Inflammatory macrophage treated with lipopolysaccharide for 4 hours (primary cell): ENCODE measurements at regions not wholly inside any gene's neighbourhood (a gene's known extent, or its start where the extent isn't known, plus 50 kb on each side); places are given as distances from the start of the nearest gene placed in this dataset.

Experiments used
- DNase-seq: peaks from one replicate; pipeline ENCODE4 v3.0.0-alpha.2; 2020

DNA sequence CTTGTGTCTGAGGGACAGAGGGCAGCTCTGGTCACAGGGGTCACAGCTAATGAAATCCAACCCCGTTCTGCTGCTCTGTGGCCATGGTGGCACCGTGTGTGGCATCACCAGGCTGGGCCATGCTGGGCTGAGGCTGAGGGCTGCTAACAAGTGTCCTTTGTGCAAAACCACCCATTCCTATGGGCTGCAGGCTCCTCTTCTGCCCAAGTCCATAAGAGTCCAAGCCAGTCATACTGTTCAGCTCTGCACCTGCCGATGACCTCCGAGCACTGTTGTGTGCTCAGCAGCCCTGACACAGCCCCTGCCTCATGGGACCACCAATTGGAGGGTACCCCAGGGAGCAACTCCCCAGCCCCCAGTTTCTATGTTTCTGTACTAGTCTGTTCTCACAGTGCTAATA lies 133.1 kb downstream of the WDR11 start:
- DNase-seq, result no peak

DNA sequence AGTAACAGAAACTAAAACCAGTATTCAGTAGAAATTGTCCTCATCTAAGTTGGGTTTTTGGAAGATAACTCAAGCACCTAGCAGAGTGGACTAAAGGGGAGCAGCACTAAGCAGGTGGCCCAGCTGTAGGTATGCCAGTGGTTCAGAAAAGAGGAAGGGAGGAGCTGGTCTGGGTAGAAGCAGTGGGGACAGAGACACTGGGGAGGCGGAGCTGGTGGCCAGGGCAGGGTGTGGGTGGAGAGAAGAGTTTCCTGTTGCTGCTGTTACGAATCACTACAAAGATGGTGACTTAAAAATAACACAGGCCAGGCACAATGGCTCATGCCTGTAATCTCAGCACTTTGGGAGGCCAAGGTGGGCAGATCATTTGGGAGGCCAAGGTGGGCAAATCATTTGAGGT lies 136.2 kb downstream of the WDR11 start:
- peak; percentile 18 for DNase-seq

DNA sequence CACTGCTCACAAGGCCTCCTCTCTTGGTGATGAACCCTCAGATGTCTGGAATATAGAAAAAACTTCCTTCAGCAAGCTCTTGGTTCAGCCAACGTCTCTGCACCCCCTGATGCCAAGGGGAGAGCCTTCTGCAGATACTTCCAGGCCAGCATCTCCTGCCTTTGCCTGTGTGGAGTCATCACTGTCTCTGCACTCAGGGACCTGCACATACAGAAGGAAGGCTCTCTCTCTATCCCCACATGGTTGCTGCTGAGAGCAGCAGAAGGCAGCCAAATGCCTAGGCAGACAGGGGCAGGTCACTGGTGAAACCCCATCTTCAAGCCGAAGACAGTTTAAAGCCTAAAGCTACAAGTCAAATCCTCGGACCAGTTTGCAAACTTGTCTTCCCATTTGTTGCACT lies 137.6 kb downstream of the WDR11 start:
- no peak for DNase-seq

DNA sequence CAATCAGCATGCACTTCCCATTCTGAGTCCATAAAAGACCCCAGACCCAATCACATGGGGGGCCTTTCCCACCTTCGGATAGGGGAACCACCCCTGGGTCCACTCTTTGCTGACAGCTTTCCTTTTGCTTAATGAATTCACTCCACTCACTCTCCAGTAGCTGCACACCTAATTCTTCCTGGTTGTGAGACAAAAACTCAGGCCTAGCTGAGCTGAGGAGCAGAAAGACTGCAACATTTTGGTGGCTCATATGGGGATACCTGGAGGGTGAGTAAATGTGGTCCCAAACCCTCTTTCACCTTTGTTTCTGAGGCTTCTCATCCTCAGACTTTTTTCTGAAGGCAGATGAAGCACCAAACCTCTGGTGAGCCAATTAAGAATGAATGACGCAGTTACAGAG lies 138.1 kb downstream of the WDR11 start:
- no peak for DNase-seq

DNA sequence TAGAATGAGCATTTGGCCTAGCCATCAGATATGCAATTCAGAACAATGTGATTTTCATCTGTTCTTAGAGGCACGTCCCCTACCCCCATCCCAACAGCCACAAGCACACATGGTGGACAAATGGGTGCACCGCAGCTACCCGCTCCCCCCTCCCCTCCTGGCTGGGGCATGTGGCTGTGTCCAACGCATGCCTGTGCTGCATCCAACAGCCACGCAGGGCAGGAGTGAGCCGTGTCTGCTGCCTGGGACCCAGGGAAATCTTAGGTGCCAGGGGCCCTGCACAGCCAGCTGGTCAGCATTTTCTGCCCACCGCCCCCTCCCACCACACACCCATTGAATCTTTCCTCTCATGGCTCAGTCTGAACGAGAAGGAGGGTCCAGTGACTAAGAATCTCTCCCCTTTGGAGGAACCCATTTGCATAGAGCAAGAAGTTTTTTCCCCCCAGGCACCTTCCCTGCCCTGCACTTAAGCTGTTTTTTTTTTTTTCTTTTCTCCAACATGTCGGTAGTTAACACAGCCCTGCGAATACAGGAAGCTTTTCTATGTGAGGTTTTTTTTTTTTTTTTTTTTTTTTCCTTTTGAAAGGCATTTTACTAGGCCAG lies 138.9 kb downstream of the WDR11 start:
- no peak for DNase-seq

DNA sequence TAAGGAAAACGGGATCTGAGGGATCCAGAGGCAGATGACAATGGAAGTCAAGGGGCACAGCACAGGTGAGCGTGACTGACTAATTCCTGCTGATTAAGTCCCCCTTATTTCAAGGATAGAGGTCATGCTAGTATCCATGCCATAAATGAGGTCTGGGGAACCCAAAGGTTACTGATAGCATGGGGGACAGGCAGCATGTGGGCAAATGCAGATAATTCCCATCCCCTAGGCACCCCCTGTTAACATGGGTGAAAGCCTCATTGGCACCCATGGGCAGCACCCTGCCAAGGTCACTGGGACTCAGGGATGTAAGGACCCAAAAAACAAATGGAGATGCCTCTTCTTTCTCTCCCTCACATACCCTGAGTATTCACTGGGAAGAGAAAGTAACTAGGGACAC lies 139.7 kb downstream of the WDR11 start:
- no peak for DNase-seq

DNA sequence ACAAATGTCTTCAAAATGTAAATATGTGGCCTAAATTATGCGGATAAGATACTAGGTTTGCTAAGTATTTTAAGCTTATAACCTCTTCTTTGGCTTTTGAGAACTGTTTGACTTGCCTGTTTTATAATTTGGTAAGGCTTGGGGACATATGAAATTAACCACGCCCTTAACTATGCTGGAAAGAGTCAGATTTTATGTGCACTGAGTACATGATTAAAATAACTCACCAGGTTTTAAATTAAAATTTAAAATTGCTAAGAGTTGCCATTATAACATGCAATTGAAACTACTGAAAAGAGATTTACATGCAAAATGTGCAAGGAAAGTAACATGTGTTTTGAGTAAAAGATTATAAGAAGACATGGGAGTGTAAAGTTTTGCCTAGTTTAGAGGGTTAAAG lies 141.9 kb downstream of the WDR11 start:
- no peak for DNase-seq

DNA sequence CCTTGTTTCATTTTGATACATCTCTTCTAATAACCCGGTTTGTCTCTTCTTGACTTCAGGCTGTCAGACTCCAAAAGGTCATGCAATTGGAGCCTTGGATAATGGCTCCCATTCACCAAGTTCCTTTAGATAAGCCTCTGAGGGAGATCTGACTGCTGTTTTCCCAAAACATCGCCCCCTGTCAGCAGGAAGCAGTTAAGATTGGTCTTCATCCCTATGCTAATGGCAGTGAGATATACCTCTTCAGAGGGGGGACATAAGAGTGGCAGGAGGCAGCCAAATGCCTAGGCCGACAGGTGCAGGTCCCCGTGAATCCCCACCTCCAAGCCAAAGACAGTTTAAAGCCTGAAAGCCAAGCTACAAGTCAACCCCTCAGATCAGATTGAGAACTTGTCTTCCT lies 144.6 kb downstream of the WDR11 start:
- DNase-seq, result no peak

DNA sequence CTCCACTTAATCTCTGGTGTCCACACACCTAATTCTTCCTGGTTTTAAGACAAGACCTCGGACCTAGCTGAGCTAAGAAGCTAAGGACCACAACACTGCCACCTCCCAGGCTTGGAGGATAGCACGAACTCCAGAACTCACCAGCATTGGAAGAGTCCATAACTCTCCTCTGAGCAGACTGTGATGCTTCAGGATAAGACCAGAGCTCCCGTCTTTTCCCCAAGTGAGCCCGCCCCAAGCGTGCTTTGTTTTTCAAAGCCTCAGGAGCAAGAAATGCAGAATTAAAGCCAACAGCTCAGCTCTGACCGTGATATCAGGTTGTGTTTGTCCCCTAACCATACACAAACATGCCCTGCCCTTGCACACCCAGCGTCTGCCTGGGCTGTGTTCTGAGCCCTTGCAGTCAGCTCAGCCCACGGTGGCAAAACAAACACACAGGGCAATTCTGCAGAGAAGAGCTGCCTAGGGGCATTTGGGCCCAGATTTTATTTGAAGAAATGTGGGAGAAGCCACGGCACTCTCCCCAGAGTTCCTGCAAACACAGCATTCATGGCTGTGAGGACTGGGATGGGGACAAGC lies 145.4 kb downstream of the WDR11 start:
- DNase-seq, result no peak

DNA sequence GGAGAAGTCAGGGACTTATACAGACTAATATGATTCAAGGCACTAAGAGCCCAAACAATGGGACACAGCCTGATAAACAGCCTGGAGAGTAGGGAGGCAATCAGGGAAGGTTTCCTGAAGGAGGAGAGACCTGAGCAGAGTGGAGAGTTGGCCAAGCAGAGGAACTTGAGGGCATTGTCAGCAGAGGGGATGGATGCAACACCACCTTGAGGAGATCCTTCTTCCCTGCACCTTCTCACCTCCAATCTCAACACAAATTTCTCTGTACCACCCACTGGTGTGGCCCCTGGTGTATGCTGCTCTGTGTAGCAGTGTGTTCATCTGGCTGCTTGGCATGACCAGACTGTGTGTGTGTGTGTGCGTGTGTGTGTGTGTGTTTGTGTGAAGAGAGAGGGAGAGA lies 146.2 kb downstream of the WDR11 start:
- no peak for DNase-seq

DNA sequence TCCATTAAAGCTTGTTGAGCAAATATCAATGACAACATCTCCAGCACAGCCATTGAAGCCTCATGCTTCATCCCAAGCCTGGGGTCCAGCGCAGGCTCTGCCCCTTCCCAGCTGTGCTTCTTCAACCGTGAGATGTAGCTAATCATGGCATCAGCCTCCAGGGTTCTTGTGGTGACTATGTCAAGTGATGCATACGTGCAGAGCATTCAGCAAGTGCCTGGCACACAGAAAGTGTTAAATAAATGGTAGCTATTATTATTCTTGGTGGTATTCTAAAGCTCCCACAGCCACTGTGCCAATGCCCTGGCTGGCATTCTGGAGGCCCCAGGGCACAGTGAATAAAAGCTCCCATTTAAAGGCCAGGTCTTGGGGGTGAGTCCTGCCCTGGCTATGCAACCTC lies 146.6 kb downstream of the WDR11 start:
- no peak for DNase-seq

DNA sequence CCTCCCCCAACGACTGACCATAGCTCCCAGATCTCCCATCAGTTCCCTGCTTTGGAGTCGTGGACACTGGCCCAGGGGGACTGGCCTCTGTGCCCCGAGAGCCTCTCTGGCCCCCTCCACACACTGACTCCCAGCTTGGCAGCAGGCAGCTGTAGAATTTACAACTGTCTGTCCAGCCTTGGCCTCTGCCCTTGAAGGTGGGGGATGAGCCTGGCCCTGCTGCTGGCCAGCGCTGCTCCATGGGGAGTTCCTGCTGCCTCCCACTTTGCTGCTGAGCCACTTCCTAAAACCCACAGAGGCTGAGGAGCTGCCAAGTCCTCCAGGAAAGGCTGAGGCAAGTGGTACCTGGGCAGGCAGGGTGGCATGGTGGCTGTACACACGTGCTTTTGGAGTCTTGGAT lies 147.1 kb downstream of the WDR11 start:
- DNase-seq, result no peak

DNA sequence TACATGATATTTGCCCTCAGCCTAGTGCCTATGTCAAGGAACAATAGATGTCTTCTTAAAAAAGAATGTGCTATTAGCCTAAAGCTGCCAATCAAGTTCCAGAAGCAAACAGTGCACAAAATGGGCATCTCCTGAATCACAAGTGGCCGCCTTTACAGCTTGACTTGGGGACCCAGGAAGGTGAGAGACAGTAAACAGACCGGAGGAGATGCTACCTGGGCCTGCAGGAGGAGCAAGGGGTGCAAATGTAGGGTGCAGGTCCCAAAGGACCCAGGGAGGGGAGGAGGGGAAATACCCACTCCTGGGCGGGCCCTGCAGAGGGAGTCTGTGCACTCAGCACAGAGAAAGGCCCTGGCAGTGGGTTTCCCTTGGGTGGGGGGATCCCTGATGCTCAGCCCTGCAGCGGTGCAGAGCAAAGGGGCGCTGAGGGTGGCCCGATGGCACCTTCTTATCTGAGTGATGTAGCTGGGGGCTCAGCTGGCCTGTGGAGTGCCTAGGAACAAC lies 147.7 kb downstream of the WDR11 start:
- no peak for DNase-seq

DNA sequence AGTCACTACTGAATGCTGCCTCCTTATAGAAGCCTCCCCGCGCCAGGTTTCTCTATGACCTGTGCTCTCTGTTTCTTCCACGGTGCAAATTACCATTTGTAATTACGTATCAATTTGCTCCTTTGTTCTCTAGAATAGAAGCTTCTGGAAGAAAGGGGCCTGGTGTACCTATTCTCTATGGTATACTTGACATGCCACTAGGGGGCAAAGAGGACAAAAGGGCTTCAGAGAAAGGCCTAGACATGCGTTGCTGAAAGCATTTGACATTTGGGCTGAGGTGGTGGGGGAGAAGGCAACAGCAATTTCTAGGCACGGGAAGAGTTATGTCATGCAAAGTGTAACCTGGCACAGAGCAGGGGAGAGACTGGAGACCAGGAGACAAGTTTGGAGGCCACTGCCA lies 148.7 kb downstream of the WDR11 start:
- no peak for DNase-seq

DNA sequence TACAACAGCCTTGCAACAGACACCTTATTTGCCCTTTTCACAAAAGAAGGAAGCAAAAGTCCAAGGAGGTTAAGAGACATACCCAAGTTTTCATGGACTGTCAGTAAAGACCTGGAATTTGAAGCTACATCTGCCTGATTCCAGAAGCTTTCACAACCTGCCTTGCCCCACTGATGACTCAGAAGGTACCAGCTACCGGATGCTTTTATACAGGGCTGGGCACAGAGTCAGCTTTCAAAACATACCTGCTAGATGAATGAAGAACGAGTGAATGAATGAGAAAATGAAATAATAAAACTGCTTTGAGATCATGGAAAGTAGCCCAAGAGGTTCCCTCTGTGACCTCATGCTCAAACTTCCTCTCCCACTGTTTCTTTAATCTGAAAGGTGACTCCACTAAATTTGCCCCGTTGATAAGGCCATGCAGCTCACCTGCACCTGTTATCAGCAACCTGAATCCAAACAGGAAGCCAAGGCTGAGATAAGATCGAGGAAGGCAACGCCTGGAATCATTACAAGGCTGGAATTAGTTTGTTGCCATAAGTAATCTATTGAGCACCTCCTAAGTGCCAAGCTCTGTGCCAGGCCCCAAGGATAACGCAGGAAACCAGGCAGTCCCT lies 151.5 kb downstream of the WDR11 start:
- no peak for DNase-seq

DNA sequence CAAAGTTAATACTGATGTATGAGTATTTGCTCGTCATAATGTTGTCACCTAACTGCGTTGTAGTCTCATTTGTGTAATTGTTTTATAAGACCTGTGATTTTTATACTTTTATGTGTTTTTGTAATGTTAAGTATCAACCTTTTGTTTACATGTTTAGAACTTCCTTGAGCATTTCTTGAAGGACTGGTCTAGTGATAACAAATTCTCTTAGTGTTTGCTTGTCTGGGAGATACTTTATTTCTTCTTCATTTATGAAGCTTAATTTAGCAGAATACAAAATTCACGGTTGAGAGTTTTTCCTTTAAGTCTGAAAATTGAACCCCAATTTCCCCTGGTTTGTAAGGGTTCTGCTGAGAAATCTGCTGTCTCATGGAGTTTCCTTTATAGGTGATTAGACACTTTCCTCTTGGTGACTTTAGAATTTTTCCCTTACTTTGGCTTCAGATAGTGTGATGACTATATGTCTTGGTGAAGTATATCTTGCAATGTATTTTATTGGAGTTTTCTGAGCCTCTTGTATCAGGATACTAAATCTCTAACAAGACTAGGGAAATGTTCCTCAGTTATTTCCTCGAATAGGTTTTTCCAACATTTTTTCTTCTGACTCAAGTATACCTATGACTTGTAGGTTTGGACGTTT lies 154.9 kb downstream of the WDR11 start:
- DNase-seq, result no peak

DNA sequence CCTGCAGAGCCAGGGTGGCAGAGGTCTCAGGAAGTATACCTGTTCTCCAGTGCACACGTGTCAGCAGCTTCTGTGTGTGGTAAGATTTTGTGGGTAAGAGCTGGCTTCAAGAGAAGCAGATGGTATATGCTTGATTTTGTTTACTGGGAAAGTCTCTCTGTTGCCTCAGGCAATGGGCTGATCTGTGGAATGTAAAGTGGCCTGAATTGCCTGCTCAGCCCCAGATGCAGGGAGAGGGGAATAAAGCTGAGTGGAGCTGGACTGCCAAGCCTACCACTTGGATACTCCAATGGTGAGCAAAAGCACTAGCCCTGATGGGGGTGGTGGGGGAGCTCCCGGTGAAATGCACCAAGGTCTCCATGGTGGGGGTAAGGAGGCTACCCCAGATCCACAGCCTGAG lies 156.1 kb downstream of the WDR11 start:
- DNase-seq, result no peak

DNA sequence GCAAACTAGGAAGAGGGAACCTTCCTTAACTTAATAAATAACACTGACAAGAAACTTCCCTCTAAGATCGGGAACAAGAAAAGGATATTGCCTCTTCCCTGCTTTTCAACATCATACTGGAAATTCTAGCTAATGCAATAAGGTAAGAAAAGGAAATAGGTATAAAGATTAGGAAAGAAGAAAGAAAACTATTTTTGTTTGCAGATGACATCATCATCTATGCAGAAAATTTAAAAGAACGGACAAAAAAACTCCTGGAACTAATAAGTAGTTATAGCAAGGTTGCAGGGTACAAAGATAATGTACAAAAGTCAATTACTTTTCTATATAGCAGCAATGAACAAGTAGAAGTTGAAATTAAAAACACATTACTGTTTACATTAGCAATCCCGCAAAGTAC lies 164.8 kb downstream of the WDR11 start:
- DNase-seq, result no peak

DNA sequence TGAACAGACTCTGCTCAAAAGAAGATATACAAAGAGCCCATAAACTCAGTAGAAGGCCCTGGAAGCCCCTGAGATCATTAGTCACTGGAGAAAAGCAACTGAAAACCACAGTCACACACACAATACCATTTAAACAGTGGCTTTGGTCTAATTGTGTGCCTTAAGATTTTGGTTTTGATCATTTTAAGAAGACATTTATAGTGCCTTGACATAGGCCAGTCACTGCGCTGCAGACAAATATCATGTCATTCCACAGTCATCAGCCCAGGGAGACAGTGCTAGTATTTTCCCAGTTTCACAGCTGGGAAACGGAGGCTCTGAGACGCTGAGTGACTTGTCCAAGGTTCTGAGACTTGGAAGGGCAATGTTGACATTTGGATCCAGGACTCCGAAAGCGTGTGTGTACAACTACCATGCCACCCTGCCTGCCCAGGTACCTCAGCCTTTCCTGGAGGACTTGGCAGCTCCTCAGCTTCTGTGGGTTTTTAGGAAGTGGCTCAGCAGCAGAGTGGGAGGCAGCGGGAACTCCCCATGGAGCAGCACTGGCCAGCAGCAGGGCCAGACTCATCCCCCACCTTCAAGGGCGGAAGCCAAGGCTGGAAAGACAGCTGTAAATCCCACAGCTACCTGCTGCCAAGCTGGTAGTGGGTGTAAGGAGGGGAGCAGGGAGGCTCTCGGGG lies 173.9 kb downstream of the WDR11 start:
- no peak for DNase-seq

DNA sequence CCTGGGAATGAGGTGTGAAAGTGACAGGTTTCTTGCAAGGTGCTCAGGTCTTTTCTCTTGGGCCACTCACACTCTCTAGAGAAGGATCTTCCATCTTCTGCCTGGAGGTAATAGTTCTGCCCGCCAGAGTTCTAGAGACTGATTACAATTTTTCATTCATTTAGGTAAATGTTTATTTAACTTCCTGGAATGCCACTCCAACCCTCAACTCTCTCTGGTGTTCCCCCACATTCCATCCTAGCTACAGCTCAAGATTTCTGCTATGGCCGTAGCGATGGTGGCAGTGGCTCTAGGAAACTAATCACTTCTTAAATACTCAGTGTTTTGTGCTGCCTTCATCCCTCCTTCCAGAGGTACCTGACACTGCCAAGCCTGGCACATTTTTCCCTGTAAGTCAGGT lies 174.6 kb downstream of the WDR11 start:
- no peak for DNase-seq

DNA sequence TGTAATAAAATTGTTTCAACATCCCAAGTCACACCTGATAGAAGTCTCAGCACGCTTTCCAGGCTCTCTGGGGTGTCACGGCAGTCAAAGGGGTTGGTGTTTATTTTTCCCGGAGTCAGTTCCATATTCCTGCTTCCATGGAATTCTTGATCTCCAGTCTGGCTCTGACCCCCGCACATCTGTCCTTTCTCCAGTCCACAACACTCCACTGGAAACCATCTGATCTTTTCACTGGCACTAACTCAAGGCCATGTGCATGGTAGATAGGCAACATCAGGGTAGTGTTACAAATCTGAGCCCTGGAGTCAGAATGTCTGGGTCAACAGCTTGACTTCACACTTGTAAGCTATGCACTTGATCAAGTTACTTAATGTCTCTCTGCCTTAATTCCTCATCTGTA lies 176.2 kb downstream of the WDR11 start:
- no peak for DNase-seq

DNA sequence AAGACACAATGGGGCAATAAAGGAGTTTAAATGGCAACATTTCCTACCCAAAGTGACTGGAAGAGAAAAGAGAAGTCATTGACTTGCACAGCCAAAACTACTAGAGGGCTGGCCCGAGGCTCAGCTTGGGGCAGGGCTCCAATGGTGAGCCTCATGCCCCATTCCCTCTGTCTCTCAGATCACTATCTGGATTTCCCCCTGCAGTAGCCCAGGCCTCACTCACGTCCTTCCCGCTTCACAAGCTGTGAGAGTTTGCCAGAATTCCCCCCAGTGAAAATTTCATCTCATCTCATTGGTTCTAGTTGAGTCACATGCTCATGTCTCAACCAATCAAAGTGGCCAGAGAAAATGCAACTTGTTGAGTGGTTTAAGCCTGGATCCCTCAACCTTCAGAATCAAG lies 181.3 kb downstream of the WDR11 start:
- no peak for DNase-seq

DNA sequence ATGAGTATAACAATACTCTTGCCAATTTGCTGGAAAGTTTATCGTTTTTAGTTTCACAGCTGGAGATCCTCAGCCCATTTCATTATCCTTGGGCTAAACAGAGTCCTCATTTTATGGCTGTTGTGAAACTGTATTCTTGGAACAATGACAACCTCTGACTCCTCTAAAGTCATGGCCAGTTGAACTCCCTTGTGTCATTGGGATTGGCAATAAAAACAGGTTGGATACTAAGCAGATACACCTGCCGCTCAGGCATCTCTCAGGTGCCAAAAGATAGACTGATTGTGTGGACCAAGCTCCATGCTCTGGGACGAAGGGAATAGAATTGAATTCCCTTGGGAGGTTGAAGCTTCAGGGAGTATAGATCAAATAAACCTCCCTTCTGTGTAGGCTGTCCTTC lies 182.2 kb downstream of the WDR11 start:
- no peak for DNase-seq

DNA sequence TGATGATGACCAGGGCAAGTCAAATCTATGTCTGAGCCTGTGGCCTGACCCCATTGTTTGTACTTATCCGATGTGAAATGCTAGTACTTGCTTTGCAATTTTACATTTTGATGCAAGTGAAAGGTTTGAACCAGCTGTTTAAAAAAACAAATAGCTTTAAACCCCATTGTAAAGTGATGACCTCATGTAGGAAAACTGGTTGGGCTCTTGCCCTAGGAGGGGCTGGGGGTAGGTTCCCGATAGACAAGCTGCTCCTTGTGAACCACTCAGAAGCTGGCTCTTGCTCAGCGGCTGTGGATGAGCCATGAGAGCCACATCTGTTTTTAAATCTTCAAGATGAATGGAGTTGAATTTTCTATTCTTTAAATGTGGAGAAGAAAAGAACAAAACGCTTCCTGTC lies 185.3 kb downstream of the WDR11 start:
- no peak for DNase-seq
